GM19324 (cell line): ENCODE measurements at regions not wholly inside any gene's neighbourhood (a gene's known extent, or its start where the extent isn't known, plus 50 kb on each side); places are given as distances from the start of the nearest gene placed in this dataset.
"Not testable (repeated sequence)": the region's sequence is repeated elsewhere in the genome, so short reads cannot be mapped to it uniquely, and the experiment has no call there.

ENCODE experiments used
- ATAC-seq: cut with Tn5 transposase; IDR thresholded peaks from one replicate; pipeline ENCODE4 v1.9.1; 2021; ENCODE audit warnings: mild to moderate bottlenecking, moderate library complexity; ENCODE audit not compliant: unreplicated experiment, low FRiP score

DNA sequence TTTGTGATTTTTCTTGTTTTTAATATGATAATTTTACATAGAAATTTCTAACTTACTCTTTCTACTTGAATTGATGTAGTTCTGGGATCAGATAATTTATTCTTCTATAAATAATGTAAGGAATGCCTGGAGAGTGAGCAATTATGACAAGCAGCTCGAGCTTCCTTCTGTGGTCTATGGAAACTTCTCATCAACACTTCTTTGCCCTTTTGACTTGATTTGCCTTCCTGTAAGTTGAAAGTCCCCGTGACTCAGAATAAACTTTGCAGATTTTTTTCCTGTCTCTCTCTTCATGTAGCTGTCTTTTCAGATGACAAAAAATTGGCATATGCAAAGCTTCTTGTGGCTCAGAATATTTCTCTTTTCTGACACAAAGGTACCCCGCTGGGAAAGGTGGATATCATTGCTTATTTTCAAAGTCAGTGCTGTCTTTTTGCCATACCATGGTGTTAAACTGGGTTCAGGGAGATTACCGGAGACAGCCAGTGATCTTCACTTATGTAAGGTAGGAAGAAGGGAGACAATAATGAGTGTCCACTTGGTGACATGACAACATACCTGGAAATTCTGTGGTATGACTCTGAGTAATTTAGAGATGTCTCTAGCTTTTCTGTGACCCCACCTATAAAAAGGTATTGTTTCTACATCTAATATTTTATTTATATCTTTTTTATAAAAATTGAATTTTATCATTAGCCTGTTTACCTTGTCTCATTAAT, 278.6 kb upstream of the GNPDA2 start:
- no peak for ATAC-seq

DNA sequence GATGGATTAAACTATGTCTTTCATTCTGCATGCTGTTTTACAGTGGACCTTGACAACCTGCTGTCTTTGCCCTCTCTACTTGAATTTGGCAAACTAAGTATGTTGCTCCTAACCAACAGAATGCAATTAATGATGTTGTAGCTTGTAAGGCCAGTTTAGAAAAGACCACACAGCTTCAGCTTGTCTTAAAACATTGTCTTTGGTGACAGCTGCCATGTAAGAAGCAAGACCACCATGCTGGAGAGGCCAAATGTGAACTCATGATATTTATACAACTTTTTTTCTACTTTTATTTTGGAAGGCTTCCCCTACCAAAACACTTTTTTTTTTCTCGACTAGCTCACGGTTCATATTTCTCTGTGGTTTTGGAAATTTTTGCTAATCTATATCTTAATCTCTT, 278.0 kb upstream of the GNPDA2 start:
- no peak for ATAC-seq

- ATAC-seq: no peak
Observed at GRCh38 chr4:44996276-44996845, 270.0 kb upstream of the GNPDA2 start.

- no peak for ATAC-seq
Observed at GRCh38 chr4:44988011-44988410, 261.7 kb upstream of the GNPDA2 start.

- no peak for ATAC-seq
Observed at GRCh38 chr4:44985938-44986337, 259.6 kb upstream of the GNPDA2 start.

DNA sequence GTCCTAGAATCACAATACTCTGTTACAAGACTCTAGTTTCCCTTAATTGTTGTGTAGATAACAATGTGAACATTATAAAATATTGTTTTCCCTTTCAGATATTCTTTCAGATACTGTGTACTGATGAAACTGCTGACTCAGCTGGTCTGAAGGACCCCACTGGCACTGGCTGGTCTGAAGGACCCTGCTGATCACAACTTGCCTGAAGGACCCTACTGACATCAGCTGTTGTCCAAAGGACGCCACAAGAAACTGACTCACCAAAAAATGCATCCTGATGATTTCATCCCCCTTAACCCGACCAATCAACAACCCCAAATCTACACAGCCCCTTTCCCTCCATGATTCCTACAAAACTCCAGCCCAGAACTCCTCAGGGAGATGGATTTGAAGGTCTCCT, 258.8 kb upstream of the GNPDA2 start:
- ATAC-seq: no peak

- no peak for ATAC-seq
Observed at GRCh38 chr4:44984083-44984482, 257.7 kb upstream of the GNPDA2 start.

DNA sequence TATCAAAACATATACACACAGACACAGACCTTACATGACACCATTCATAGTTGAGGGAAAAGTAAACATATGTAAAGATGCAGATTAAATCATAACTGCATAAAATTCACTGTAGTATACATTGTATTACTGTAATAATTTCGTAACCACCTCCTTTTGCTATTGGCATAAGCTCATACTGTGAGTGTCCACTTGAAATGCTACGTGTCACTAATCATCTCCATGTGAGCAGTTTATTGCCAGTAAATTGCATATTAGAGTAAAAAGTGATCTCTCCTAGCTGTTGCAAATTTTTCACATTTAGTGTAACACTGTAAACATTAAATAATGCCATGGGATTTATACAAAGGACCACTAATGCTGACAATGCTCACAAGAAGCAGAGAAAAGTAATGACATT, 256.7 kb upstream of the GNPDA2 start:
- no peak for ATAC-seq

DNA sequence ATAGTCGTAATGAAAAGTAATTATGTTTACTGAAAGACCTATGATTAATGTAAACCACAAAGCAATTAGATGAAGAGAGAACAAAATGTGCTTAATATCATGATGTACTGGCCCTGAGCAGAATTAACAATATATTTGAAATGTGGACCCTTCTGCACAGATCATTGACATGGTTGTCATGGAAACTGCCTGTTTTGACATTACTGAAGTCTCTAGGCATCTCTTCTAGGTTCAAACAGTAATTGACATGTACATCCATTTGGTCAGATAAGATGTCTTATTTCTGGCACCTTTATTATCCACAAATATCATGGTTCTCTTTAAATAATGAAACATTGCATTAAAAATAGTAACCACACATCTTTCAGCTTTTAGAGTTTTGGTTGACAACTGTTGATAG, 251.7 kb upstream of the GNPDA2 start:
- no peak for ATAC-seq

DNA sequence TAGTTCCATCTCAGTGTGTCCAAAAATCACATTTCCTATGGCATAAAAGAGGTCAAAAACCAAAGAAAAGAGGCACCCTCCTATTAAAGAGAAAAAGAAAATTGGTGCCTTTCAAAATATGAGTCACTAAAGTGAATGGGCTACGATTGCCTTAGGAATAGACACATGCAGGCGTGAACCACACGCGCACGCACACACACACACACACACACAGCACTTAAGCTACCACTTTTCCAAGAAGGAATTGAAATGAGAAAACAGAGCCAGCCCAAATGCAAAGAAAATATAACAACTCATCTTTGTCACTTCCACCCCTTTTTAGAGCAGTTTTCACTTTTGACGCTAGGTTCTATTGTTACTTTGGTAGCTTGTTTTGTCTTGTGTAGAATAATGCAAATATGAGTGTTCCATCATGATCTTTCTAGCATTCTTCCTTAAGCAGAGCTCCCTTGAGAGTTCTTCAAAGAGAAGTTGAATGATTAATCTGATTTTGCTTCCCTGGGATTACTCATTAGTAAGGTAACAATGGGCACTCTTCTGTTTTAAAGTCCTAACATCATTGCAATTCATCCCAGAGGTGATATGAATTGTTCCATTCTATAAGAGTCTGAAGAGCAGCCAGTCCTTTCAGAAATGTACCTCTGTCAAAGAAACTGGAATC, 239.2 kb upstream of the GNPDA2 start:
- ATAC-seq: no peak

- ATAC-seq: not testable (repeated sequence)
Observed at GRCh38 chr4:44964086-44964485, 237.7 kb upstream of the GNPDA2 start.

GRCh38 chr4:44961001-44961755, 234.8 kb upstream of the GNPDA2 start:
- no peak for ATAC-seq

DNA sequence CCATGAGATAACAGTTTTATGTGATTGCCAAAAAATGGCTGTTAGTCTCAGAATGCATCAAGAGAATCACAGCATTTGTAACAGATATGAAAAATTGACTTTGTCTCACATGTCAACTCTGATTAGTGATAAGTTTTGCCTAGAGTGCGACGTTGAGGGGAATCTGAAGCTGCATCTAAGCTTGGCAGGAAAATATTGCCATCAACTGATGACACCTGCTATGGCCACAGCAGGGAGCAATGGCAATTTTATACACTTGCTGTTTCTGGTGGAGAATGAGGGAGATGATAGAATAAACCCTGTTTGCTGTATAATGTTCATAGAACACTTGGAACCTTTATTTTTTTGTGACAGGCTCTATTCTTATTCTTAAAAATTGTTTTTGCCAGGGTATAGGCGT, 205.4 kb upstream of the GNPDA2 start:
- ATAC-seq: no peak

DNA sequence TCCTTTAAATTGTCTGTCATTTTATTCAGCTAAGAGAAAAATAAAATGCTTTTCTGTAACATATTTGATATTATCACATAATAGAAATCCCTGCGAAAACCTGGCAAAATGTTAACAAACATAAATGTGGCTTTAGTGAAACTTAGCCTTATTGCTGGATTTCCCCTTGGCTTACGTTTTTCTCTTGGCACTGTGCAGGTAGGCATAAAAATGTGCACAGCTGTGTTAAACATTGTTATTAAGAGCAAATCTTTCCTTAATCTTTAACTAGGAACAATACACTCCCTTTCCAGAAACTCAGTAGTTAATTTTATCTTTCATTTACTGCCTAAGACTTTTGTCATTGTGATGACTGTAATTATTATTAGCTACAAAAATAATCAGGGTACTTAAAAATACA, 202.4 kb upstream of the GNPDA2 start:
- ATAC-seq: no peak

DNA sequence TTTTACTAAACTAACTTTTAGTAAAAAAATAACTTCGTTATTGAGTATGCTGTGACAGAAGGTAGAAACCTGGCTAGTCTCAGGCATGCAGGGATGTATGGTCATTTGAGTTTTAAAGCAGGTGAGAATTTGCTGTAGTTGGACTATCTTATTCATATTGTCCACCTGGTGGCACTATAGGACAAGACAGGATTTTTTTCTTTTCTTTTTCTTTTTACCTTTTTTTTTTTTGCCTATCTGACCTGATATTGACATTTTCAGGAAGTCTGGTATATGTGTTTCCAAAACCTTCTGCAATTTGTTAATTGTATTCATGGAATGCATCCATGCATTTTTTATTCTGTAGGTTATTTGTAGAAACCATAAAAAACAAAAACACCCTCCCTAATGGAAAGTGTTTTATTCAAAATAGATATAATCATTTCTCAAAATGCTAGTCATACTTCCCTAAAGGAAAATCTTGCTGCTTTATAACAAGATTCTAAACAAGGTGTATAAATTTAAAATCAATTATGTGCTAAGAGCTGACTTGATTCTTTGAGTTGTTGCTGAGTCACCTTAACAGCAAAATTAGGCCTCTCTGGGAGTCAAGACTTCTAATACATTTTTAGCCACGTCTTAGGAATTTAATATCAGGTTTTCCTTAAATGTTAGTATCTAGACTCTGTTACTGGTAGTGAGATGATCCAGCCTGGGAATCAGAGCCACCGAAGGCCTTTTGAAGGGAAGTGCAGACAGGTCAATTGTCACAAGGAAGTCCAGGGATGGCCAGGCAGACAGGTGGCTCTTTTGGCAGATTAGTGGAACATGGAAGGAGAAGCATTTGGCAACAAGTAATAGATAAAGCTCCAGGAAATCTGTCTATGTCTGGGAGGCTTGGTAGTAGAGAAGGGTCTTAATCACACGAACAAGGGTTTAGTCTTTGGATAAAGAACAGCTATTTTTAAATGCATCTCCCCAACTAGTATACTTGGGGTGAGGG, 201.3 kb upstream of the GNPDA2 start:
- ATAC-seq: no peak

DNA sequence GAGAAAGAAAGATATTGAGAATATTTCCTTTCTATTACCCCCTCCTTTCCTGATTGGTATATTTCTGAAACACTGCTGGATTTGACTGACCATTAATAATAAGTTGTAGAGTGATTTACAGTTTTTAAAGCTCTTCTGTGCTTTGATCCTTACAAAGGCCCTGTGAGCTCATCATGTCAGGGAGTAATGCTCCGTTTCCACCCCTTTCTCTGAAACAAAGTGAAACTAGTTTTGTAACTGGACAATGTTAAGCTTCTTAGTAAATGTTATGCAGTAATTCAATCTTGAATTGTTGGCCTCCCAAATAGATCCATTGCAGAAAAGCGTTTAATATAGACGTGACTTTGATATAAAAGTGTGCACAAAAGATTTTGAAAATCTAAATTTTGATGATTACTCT, 190.1 kb upstream of the GNPDA2 start:
- no peak for ATAC-seq

DNA sequence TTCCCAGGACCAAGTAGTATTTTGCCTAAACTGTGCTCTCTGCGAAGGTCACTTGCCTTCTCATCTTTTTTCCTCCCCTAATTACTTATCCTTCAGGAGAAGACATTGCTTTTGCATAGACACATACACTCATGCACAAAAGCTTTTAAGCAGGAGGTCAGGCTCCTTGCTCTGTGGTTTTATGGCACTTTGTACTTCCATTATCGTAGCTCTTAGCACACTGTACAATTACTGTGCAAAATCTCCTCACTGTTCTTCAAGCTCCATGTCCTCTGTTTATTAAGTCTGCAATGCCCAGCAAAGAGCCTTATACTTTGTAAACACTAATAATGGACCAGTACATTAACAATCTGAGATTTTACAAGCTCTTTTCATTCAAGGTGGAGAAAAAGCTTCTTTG, 188.4 kb upstream of the GNPDA2 start:
- no peak for ATAC-seq

GRCh38 chr4:44914223-44914622, 187.9 kb upstream of the GNPDA2 start:
- no peak for ATAC-seq

DNA sequence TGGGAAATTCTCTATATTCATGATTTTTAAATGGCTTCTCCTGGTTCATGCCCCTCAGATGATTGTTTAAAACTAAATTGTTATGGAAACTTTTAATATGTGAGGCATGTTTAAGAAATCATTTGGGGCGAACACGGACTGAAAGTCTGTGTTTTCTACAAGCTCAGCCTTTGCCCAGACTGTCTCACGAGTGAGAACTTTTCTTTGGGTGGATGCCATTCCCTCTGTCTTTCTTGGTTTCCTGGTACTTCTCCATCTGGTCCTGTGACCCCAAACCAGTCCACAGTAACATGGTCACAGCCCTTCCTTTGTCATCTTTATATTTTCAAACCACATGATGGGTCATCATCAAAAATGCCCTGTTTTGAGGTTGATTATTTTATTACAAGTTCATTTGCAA, 186.6 kb upstream of the GNPDA2 start:
- no peak for ATAC-seq

DNA sequence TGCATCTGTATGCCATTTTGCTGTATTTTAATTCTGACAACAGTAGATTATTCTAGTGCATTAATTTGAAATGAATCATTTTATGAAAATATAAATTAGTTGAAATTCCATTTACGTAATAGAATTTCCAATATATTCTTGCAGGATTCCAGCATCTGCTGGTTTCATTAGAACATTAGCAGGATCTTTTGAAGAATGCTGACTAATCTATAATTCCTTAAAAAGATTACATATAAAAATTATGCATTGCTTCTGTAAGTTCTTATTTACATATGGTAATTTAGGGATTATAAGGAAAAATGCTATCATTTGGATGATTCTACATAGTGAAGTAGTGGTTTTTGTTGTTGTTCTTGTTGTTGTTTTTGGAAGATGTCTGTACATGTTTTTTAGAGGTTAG, 182.2 kb upstream of the GNPDA2 start:
- ATAC-seq: no peak
